Natural killer cell (primary cell): ENCODE measurements at regions not wholly inside any gene's neighbourhood (a gene's known extent, or its start where the extent isn't known, plus 50 kb on each side); places are given as distances from the start of the nearest gene placed in this dataset.

Experiments used
- ATAC-seq, 3 donors: fragments of 150-1000 bp in 2 of 3; fragments of 200-7000 bp in 1 of 3; cut with Tn5 transposase; 1 replicate in 1 of 3; 2 replicates in 2 of 3; pipeline ENCODE4 v1.10.0; 2021; ENCODE audit warnings: mild to moderate bottlenecking in 2 of 3, moderate library complexity in 2 of 3
- DNase-seq, 2 donors: peaks; one replicate each; pipeline versions ENCODE4 v3.0.0 to v3.0.0-alpha.2; 2013 to 2021; ENCODE audit warnings: mixed read lengths in 1 of 2
- H3K27ac ChIP-seq: one replicate; pipeline ENCODE4 v1.5.1; 2013; ENCODE audit warnings: mild to moderate bottlenecking, low read length
- H3K27me3 ChIP-seq: one replicate; pipeline ENCODE4 v1.6.1; 2013; ENCODE audit warnings: low read length; ENCODE audit not compliant: control insufficient read depth, insufficient read depth
- H3K36me3 ChIP-seq: one replicate; pipeline ENCODE4 v1.6.1; 2013; ENCODE audit warnings: low read length; ENCODE audit not compliant: control insufficient read depth, insufficient read depth
- H3K4me1 ChIP-seq: one replicate; pipeline ENCODE4 v1.6.1; 2013; ENCODE audit warnings: low read length; ENCODE audit not compliant: control insufficient read depth, insufficient read depth
- H3K4me3 ChIP-seq: one replicate; pipeline ENCODE4 v1.5.1; 2013; ENCODE audit warnings: low read length
- H3K9me3 ChIP-seq: one replicate; pipeline ENCODE4 v1.6.1; 2013; ENCODE audit warnings: low read length; ENCODE audit not compliant: control insufficient read depth, insufficient read depth
- H3K27ac Mint-ChIP-seq, 2 donors: one replicate each; pipeline ENCODE4 v1.8.0; 2022; ENCODE audit warnings: mild to moderate bottlenecking in 2 of 2, mixed read lengths in 2 of 2, moderate library complexity in 1 of 2
- H3K27me3 Mint-ChIP-seq, 2 donors: one replicate each; pipeline ENCODE4 v1.8.0; 2022; ENCODE audit warnings: low read depth in 2 of 2, mixed read lengths in 2 of 2
- H3K36me3 Mint-ChIP-seq: one replicate; pipeline ENCODE4 v1.8.0; 2022; ENCODE audit warnings: mixed read lengths
- H3K4me1 Mint-ChIP-seq, 2 donors: one replicate each; pipeline ENCODE4 v1.8.0; 2022; ENCODE audit warnings: mixed read lengths in 2 of 2
- H3K4me3 Mint-ChIP-seq: one replicate; pipeline ENCODE4 v1.8.0; 2022; ENCODE audit warnings: mild to moderate bottlenecking, moderate library complexity, mixed read lengths
- H3K9me3 Mint-ChIP-seq, 2 donors: one replicate each; pipeline ENCODE4 v1.8.0; 2022; ENCODE audit warnings: mixed read lengths in 2 of 2
- CTCF ChIP-seq: fragments of 200-600 bp; IDR thresholded peaks from one replicate; pipeline ENCODE4 v1.8.0; 2022; ENCODE audit warnings: antibody characterized with exemption
- WGBS: methylation state at CpG from one replicate; pipeline ENCODE4 v1.1.7; 2013; ENCODE audit warnings: missing lambda C conversion rate; ENCODE audit not compliant: insufficient coverage; 5-methylcytosine and 5-hydroxymethylcytosine counted together
- intact Hi-C: fragments of 100-400 bp; cut with micrococcal nuclease; formaldehyde crosslinking; loops from one replicate; pipeline ENCODE4 v1.14.2; 2022

- H3K27me3 Mint-ChIP-seq, result no peaks in the 10 kb centered on the region
- 43% methylated on average over 1 of the region's 2 CpGs for WGBS
- H3K36me3 ChIP-seq, result no peaks in the 10 kb centered on the region
Observed at GRCh38 chr14:30283822-30284446, 275.0 kb upstream of the G2E3 start.

GRCh38 chr14:30284808-30285207, 274.1 kb upstream of the G2E3 start:
- no peak overlapping the region for H3K4me3 Mint-ChIP-seq

More at GRCh38 chr14:30283822-30284446, 275.0 kb upstream of the G2E3 start:
- H3K4me3 ChIP-seq, result no peak overlapping the region
- Mint-ChIP-seq H3K9me3 (peaks cover 3 to 6% of the 10 kb centered on the region in 2 donors), H3K27ac (no peak overlapping the region), H3K4me1 (no peaks in the 10 kb centered on the region), H3K36me3 (no peaks in the 10 kb centered on the region), H3K4me3 (no peak overlapping the region)
- no peaks in the 10 kb centered on the region for H3K4me1 ChIP-seq
- TF ChIP-seq CTCF, result no peak
- H3K9me3 ChIP-seq, result no peaks in the 10 kb centered on the region
- H3K27ac ChIP-seq, result no peak overlapping the region
- intact Hi-C loops, result no loop called here
- DNase-seq (no peak), ATAC-seq (no peak)
- no peaks in the 10 kb centered on the region for H3K27me3 ChIP-seq

GRCh38 chr14:30287579-30288445, 271.1 kb upstream of the G2E3 start:
- DNase-seq (no peak), ATAC-seq (no peak)
- intact Hi-C loops, result no loop called here
- H3K36me3 ChIP-seq, result no peaks in the 10 kb centered on the region
- Mint-ChIP-seq H3K9me3 (peaks cover 5 to 6% of the 10 kb centered on the region in 2 donors), H3K27me3 (no peaks in the 10 kb centered on the region), H3K27ac (no peak overlapping the region), H3K4me1 (no peaks in the 10 kb centered on the region), H3K36me3 (no peaks in the 10 kb centered on the region), H3K4me3 (no peak overlapping the region)
- H3K9me3 ChIP-seq, result no peaks in the 10 kb centered on the region
- TF ChIP-seq CTCF, result no peak
- no peaks in the 10 kb centered on the region for H3K27me3 ChIP-seq
- no peak overlapping the region for H3K4me3 ChIP-seq
- WGBS, result 92% methylated on average over 6 of the region's 7 CpGs
- no peak overlapping the region for H3K27ac ChIP-seq
- no peaks in the 10 kb centered on the region for H3K4me1 ChIP-seq

More at GRCh38 chr14:30284808-30285207, 274.1 kb upstream of the G2E3 start:
- H3K27me3 Mint-ChIP-seq, result no peaks in the 10 kb centered on the region
- ATAC-seq (no peak), DNase-seq (no peak)
- no peak overlapping the region for H3K27ac ChIP-seq
- H3K36me3 Mint-ChIP-seq, result no peaks in the 10 kb centered on the region
- H3K4me1 ChIP-seq, result no peaks in the 10 kb centered on the region
- no peaks in the 10 kb centered on the region for H3K36me3 ChIP-seq
- H3K27ac Mint-ChIP-seq, result no peak overlapping the region
- no peaks in the 10 kb centered on the region for H3K9me3 ChIP-seq
- H3K4me1 Mint-ChIP-seq, result no peaks in the 10 kb centered on the region
- TF ChIP-seq CTCF, result no peak
- WGBS, result 82% methylated on average over 4 of the region's 4 CpGs
- H3K9me3 Mint-ChIP-seq, result peaks cover 3 to 6% of the 10 kb centered on the region in 2 donors
- H3K27me3 ChIP-seq, result no peaks in the 10 kb centered on the region
- intact Hi-C loops, result no loop called here
- no peak overlapping the region for H3K4me3 ChIP-seq
